ENCODE measurements at regions not wholly inside any gene's neighbourhood (a gene's known extent, or its start where the extent isn't known, plus 50 kb on each side); places are given as distances from the start of the nearest gene placed in this dataset.
A peak's percentile ranks its signal among the peaks of the same experiment; 100 is the strongest.

DNA sequence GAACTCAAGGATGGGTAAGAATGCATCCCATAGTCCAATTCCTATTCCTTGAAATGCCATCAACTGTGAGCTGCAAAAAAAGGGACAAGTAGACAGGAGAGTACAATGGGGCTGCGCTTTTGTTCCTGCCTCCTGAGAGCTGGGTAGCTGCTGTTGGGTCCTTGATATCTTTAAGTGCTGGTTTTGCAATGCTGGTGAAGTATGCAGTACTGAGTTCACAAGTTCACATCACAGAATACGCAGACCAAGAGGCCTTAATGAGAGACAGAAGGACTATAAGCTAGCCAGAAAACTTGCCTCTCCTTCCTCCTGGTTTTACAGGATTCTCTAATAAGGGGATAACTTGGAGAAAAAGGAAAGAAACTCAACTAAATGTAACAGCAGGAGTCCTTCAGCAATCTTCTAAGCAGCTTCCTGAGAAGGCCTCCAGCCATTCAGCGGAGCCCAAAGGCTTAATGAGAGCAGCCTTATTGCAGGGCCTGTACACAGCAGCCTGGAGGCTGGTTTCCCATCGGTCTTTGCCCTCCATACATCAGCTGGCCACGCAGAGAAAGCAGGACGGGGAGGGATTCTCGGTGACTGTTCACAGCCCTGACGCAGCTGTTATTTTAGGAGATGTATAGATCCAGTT, 293.1 kb downstream of the CDCA7 start:
- Mint-ChIP-seq H3K27me3 (ENCODE audit: insufficient read depth, unreplicated experiment) (no peaks in the 10 kb centered on the region), H3K4me1 (ENCODE audit: insufficient read depth, unreplicated experiment) (peaks cover 24% of the 10 kb centered on the region), H3K9me3 (ENCODE audit: unreplicated experiment) (no peaks in the 10 kb centered on the region), H3K27ac (ENCODE audit: low read depth, unreplicated experiment) (no peak overlapping the region), H3K4me3 (ENCODE audit: unreplicated experiment) (no peak overlapping the region), H3K36me3 (ENCODE audit: insufficient read depth, unreplicated experiment) (peaks cover 5% of the 10 kb centered on the region)
- no TSS peak for BruUV-seq (replicated peaks)
- CTCF ChIA-PET, result interaction anchor here (0.6 to 0.7 kb wide), 2 partner anchors 18 to 107 kb away, joined by 3 read pairs; no protein-coding TSS in a partner anchor
- no peak for DNase-seq (ENCODE audit: unreplicated experiment)
- POLR2A ChIA-PET, result no interaction called here
- intact Hi-C loops (cut with micrococcal nuclease), result no loop called here
- TF ChIP-seq, protein P1, sequence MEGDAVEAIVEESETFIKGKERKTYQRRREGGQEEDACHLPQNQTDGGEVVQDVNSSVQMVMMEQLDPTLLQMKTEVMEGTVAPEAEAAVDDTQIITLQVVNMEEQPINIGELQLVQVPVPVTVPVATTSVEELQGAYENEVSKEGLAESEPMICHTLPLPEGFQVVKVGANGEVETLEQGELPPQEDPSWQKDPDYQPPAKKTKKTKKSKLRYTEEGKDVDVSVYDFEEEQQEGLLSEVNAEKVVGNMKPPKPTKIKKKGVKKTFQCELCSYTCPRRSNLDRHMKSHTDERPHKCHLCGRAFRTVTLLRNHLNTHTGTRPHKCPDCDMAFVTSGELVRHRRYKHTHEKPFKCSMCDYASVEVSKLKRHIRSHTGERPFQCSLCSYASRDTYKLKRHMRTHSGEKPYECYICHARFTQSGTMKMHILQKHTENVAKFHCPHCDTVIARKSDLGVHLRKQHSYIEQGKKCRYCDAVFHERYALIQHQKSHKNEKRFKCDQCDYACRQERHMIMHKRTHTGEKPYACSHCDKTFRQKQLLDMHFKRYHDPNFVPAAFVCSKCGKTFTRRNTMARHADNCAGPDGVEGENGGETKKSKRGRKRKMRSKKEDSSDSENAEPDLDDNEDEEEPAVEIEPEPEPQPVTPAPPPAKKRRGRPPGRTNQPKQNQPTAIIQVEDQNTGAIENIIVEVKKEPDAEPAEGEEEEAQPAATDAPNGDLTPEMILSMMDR (IDR thresholded peaks at IDR 0.05; ENCODE audit: unreplicated experiment), result no peak

DNA sequence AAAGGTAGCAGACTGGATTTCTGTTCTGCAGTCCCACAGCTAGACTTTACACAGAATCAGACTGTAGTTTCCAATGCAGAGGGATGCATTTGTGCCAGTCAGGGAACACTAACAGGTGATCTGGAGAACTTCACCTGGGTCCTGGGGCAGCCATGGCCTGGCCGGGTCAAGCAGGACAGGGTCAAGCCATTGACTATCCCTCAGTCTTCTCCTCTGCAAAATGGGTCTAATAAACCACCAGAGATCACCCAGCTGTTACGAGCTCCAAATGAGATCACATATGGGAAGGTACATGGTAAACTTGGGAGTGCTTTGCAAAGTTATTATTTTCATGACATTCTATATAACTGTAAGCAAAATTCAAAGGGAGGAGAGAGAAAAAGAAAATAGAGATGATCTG, 294.1 kb downstream of the CDCA7 start:
- no TSS peak for BruUV-seq (replicated peaks)
- CTCF ChIA-PET, result no interaction called here
- Mint-ChIP-seq H3K9me3 (ENCODE audit: unreplicated experiment) (no peaks in the 10 kb centered on the region), H3K36me3 (ENCODE audit: insufficient read depth, unreplicated experiment) (peaks cover 5% of the 10 kb centered on the region), H3K4me3 (ENCODE audit: unreplicated experiment) (no peak overlapping the region), H3K27ac (ENCODE audit: low read depth, unreplicated experiment) (no peak overlapping the region), H3K4me1 (ENCODE audit: insufficient read depth, unreplicated experiment) (peaks cover 23% of the 10 kb centered on the region), H3K27me3 (ENCODE audit: insufficient read depth, unreplicated experiment) (no peaks in the 10 kb centered on the region)
- TF ChIP-seq, protein P1 (IDR thresholded peaks at IDR 0.05; ENCODE audit: unreplicated experiment), result no peak
- POLR2A ChIA-PET, result no interaction called here
- intact Hi-C loops (cut with micrococcal nuclease), result no loop called here
- DNase-seq (ENCODE audit: unreplicated experiment), result no peak

DNA sequence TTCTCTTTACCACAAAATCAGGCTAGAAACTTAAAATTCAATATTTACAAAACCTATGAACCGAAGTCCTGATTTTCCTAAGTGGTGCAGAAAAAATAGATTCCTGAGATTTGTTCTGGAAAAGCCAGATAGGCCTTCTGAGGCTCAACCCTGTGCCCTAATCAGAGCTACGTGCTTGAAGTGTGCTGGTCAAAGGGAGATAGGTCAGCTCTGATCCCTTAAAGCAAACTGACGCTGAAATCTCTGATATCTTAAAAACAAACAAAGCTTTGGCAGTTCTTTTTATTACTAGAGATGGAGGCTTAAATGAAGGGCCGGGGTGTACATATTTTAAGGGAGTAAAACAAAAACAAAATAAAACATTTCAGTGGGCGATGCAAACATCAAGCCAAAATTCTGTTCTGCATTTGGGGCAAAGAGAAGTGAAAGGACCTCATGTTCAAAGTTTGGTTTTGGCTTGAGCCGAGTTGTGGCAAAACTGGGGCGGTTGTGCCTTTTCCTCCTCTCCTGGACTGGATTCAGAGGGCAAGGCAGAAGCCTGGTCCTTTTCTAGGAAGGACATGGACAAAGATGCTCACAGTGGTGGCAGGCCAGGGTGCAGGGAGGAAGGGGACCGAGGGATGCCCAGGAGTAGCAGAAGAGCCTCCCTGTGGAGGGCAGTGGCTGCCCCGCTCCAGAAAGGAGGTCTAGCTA, 295.0 kb downstream of the CDCA7 start:
- CTCF ChIA-PET, result interaction anchor here (0.6 to 0.7 kb wide), 2 partner anchors 21 to 64 kb away, joined by 3 read pairs; no protein-coding TSS in a partner anchor

DNA sequence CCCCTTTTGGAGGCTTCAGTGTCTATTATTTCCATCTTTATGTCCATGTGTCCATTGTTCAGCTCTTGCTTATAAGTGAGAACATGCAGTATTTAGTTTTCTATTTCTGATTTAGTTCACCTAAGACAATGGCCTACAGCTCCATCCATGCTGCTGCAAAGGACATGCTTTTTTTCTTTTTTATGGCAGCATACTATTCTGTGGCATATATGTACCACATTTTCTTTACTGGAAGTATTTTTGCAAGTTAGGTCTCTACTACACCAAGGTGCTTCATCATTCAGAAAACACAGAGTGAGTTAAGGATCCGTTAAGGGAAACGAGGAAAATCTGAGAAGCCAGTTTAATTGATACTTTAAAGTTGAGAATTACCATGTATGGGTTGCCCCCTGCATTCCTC, 297.2 kb downstream of the CDCA7 start:
- Mint-ChIP-seq H3K9me3 (ENCODE audit: unreplicated experiment) (no peaks in the 10 kb centered on the region), H3K27ac (ENCODE audit: low read depth, unreplicated experiment) (peak overlapping the region; percentile 80), H3K27me3 (ENCODE audit: insufficient read depth, unreplicated experiment) (no peaks in the 10 kb centered on the region), H3K4me1 (ENCODE audit: insufficient read depth, unreplicated experiment) (peaks cover 33% of the 10 kb centered on the region), H3K36me3 (ENCODE audit: insufficient read depth, unreplicated experiment) (no peaks in the 10 kb centered on the region), H3K4me3 (ENCODE audit: unreplicated experiment) (no peak overlapping the region)
- POLR2A ChIA-PET, result interaction anchor here (0.6 to 5.4 kb wide), 14 partner anchors 8 to 384 kb away, joined by 3 to 32 read pairs (median 4); no protein-coding TSS in a partner anchor
- DNase-seq (ENCODE audit: unreplicated experiment), result no peak
- TF ChIP-seq, protein P1 (IDR thresholded peaks at IDR 0.05; ENCODE audit: unreplicated experiment), result no peak
- intact Hi-C loops (cut with micrococcal nuclease), result no loop called here
- CTCF ChIA-PET, result interaction anchor here (0.7 kb wide), 1 partner anchor 9 kb away, joined by 3 read pairs; no protein-coding TSS in a partner anchor
- BruUV-seq (replicated peaks), result no TSS peak

More for the DNA sequence above, 295.0 kb downstream of the CDCA7 start:
- no peaks in the 10 kb centered on the region for H3K9me3 Mint-ChIP-seq (ENCODE audit: unreplicated experiment)
- H3K27me3 Mint-ChIP-seq (ENCODE audit: insufficient read depth, unreplicated experiment), result no peaks in the 10 kb centered on the region
- H3K36me3 Mint-ChIP-seq (ENCODE audit: insufficient read depth, unreplicated experiment), result peaks cover 5% of the 10 kb centered on the region
- no TSS peak for BruUV-seq (replicated peaks)
- intact Hi-C loops (cut with micrococcal nuclease), result no loop called here
- peaks cover 18% of the 10 kb centered on the region for H3K4me1 Mint-ChIP-seq (ENCODE audit: insufficient read depth, unreplicated experiment)
- H3K27ac Mint-ChIP-seq (ENCODE audit: low read depth, unreplicated experiment), result no peak overlapping the region
- POLR2A ChIA-PET, result interaction anchor here (1.1 kb wide), 1 partner anchor 60 kb away, joined by 3 read pairs; no protein-coding TSS in a partner anchor
- DNase-seq (ENCODE audit: unreplicated experiment), result no peak
- H3K4me3 Mint-ChIP-seq (ENCODE audit: unreplicated experiment), result no peak overlapping the region
- TF ChIP-seq, protein P1 (IDR thresholded peaks at IDR 0.05; ENCODE audit: unreplicated experiment), result no peak
